Liver (tissue), 8 donors: ENCODE measurements at regions not wholly inside any gene's neighbourhood (a gene's known extent, or its start where the extent isn't known, plus 50 kb on each side); places are given as distances from the start of the nearest gene placed in this dataset.

Experiments
- DNase-seq: peaks from one replicate; pipeline ENCODE4 v3.0.0-alpha.2; 2017; ENCODE audit warnings: low spot score
- H3K27ac ChIP-seq, 2 donors: one replicate each; pipeline ENCODE4 v1.7.0; 2013; ENCODE audit warnings: inconsistent platforms in 2 of 2, low read length in 2 of 2, control low read depth in 1 of 2, low read depth in 1 of 2, mild to moderate bottlenecking in 1 of 2
- H3K27me3 ChIP-seq, 4 donors: one replicate each; pipeline versions ENCODE4 v1.6.1 to v1.7.0; 2013; ENCODE audit warnings: low read length in 3 of 4, inconsistent platforms in 1 of 4, mild to moderate bottlenecking in 1 of 4, moderate library complexity in 1 of 4; ENCODE audit not compliant: control insufficient read depth in 4 of 4, insufficient read depth in 4 of 4
- H3K36me3 ChIP-seq, 4 donors: one replicate each; pipeline versions ENCODE4 v1.6.1 to v1.7.0; 2013; ENCODE audit warnings: low read length in 3 of 4, mild to moderate bottlenecking in 3 of 4, low read depth in 1 of 4, moderate library complexity in 1 of 4; ENCODE audit not compliant: control insufficient read depth in 4 of 4, insufficient read depth in 3 of 4
- H3K4me1 ChIP-seq, 4 donors: one replicate each; pipeline versions ENCODE4 v1.6.1 to v1.7.0; 2013; ENCODE audit warnings: low read length in 3 of 4, mild to moderate bottlenecking in 3 of 4, moderate library complexity in 1 of 4; ENCODE audit not compliant: control insufficient read depth in 4 of 4, insufficient read depth in 4 of 4
- H3K4me3 ChIP-seq, 3 donors: one replicate each; pipeline versions ENCODE4 v1.6.1 to v1.7.0; 2013; ENCODE audit warnings: low read length in 3 of 3, control low read depth in 1 of 3, low read depth in 1 of 3, mild to moderate bottlenecking in 1 of 3
- H3K9ac ChIP-seq, 2 donors: one replicate each; pipeline ENCODE4 v1.7.0; 2013; ENCODE audit warnings: low read length in 2 of 2, mild to moderate bottlenecking in 2 of 2, moderate library complexity in 2 of 2, control low read depth in 1 of 2, low read depth in 1 of 2
- H3K9me3 ChIP-seq, 4 donors: one replicate each; pipeline versions ENCODE4 v1.6.1 to v1.7.0; 2013; ENCODE audit warnings: low read length in 3 of 4; ENCODE audit not compliant: control insufficient read depth in 4 of 4
- ATF3 ChIP-seq: IDR thresholded peaks from 2 replicates; pipeline ENCODE4 v1.6.1; 2016; ENCODE audit warnings: antibody characterized with exemption
- CTCF ChIP-seq: fragments of 150-350 bp; IDR thresholded peaks from 2 replicates; pipeline ENCODE4 v1.5.1; 2017; ENCODE audit warnings: improper control_type of control experiment, low read depth, low read length; ENCODE audit not compliant: missing input control
- EGR1 ChIP-seq, 2 donors: IDR thresholded peaks; 2 replicates each; pipeline ENCODE4 v1.6.1; 2016 to 2018; ENCODE audit warnings: antibody characterized with exemption in 2 of 2, low read depth in 2 of 2
- FOXA1 ChIP-seq: IDR thresholded peaks from 2 replicates; pipeline ENCODE4 v1.6.1; 2016; ENCODE audit warnings: antibody characterized with exemption
- GABPA ChIP-seq, 2 donors: IDR thresholded peaks in 1 of 2; conservative IDR thresholded peaks in 1 of 2; 2 replicates each; pipeline ENCODE4 v1.6.1; 2016; ENCODE audit warnings: antibody characterized with exemption in 2 of 2, mild to moderate bottlenecking in 1 of 2, moderate library complexity in 1 of 2
- HNF4A ChIP-seq, 2 donors: conservative IDR thresholded peaks; 2 replicates each; pipeline ENCODE4 v1.6.1; 2016; ENCODE audit warnings: antibody characterized with exemption in 2 of 2, mild to moderate bottlenecking in 2 of 2
- HNF4G ChIP-seq: IDR thresholded peaks from 2 replicates; pipeline ENCODE4 v1.6.1; 2016; ENCODE audit warnings: antibody characterized with exemption
- JUND ChIP-seq, 2 donors: IDR thresholded peaks; 2 replicates each; pipeline ENCODE4 v1.6.1; 2016; ENCODE audit warnings: antibody characterized with exemption in 2 of 2
- NR2F2 ChIP-seq: IDR thresholded peaks from 2 replicates; pipeline ENCODE4 v1.6.1; 2016; ENCODE audit warnings: antibody characterized with exemption
- RAD21 ChIP-seq, 2 donors: IDR thresholded peaks; 2 replicates each; pipeline ENCODE4 v1.6.1; 2016; ENCODE audit warnings: antibody characterized with exemption in 2 of 2, mild to moderate bottlenecking in 2 of 2
- REST ChIP-seq: IDR thresholded peaks from 2 replicates; pipeline ENCODE4 v1.6.1; 2016; ENCODE audit warnings: antibody characterized with exemption, mild to moderate bottlenecking
- RXRA ChIP-seq, 2 donors: IDR thresholded peaks; 2 replicates each; pipeline ENCODE4 v1.6.1; 2017 to 2018; ENCODE audit warnings: antibody characterized with exemption in 2 of 2, mild to moderate bottlenecking in 1 of 2
- SP1 ChIP-seq: IDR thresholded peaks from 2 replicates; pipeline ENCODE4 v1.6.1; 2018; ENCODE audit warnings: antibody characterized with exemption, mild to moderate bottlenecking
- TAF1 ChIP-seq: conservative IDR thresholded peaks from 2 replicates; pipeline ENCODE4 v1.6.1; 2016; ENCODE audit warnings: antibody characterized with exemption, mild to moderate bottlenecking
- YY1 ChIP-seq: IDR thresholded peaks from 2 replicates; pipeline ENCODE4 v1.6.1; 2016; ENCODE audit warnings: antibody characterized with exemption, mild to moderate bottlenecking
- WGBS: extraction: QIAGEN DNeasy Blood & Tissue Kit; methylation state at CpG from one replicate; pipeline ENCODE4 v1.1.7; 2013; 5-methylcytosine and 5-hydroxymethylcytosine counted together
- donor health status: healthy.
- donor health status: healthy.
- donor health status: healthy.
- donor health status: healthy.
- donor health status: healthy.

- TF ChIP-seq CTCF (no peak), EGR1 (IDR thresholded peaks at IDR 0.05; ENCODE audit: low read depth in 2 of 2) (no peak)
Measured at GRCh38 chr4:65954416-65954815, 284.1 kb upstream of the EPHA5 start (continued).

GRCh38 chr4:65951177-65951576, 280.9 kb upstream of the EPHA5 start:
- H3K27me3 ChIP-seq, result no peaks in the 10 kb centered on the region
- 67% methylated on average over 1 of the region's 1 CpG for WGBS
- no peak overlapping the region for H3K27ac ChIP-seq
- no peaks in the 10 kb centered on the region for H3K4me1 ChIP-seq
- DNase-seq, result no peak
- TF ChIP-seq ATF3, result no peak
- TF ChIP-seq FOXA1, result no peak
- no peak for TF ChIP-seq TAF1
- TF ChIP-seq CTCF, result no peak
- TF ChIP-seq GABPA (IDR thresholded peaks at IDR 0.05 in 1 of 2, conservative IDR thresholded peaks at IDR 0.05 in 1 of 2), result no peak
- no peak for TF ChIP-seq NR2F2
- TF ChIP-seq RAD21 (IDR thresholded peaks at IDR 0.05), result no peak
- no peak for TF ChIP-seq HNF4A (conservative IDR thresholded peaks at IDR 0.05)
- TF ChIP-seq HNF4G, result no peak
- TF ChIP-seq REST, result no peak
- TF ChIP-seq JUND (IDR thresholded peaks at IDR 0.05), result no peak
- TF ChIP-seq SP1, result no peak
- no peak for TF ChIP-seq YY1
- no peak overlapping the region for H3K9ac ChIP-seq
- no peak overlapping the region for H3K4me3 ChIP-seq
- H3K36me3 ChIP-seq, result no peaks in the 10 kb centered on the region
- H3K9me3 ChIP-seq, result no peaks in the 10 kb centered on the region

- no peaks in the 10 kb centered on the region for H3K4me1 ChIP-seq
- TF ChIP-seq HNF4A (conservative IDR thresholded peaks at IDR 0.05), result no peak
- TF ChIP-seq REST, result no peak
- TF ChIP-seq JUND (IDR thresholded peaks at IDR 0.05), result no peak
- no peak for TF ChIP-seq NR2F2
- no peak for TF ChIP-seq RXRA (IDR thresholded peaks at IDR 0.05)
- DNase-seq, result no peak
- no peaks in the 10 kb centered on the region for H3K9me3 ChIP-seq
- no peaks in the 10 kb centered on the region for H3K27me3 ChIP-seq
- no peaks in the 10 kb centered on the region for H3K36me3 ChIP-seq
- H3K9ac ChIP-seq, result no peak overlapping the region
- 48% methylated on average over 2 of the region's 2 CpGs for WGBS
- H3K27ac ChIP-seq, result no peak overlapping the region
- H3K4me3 ChIP-seq, result no peak overlapping the region
Measured at GRCh38 chr4:65943076-65943475, 272.8 kb upstream of the EPHA5 start.
